Lower leg skin (tissue), 4 donors: ENCODE measurements at regions not wholly inside any gene's neighbourhood (a gene's known extent, or its start where the extent isn't known, plus 50 kb on each side); places are given as distances from the start of the nearest gene placed in this dataset.

Source experiments
- DNase-seq, 2 donors: peaks; one replicate each; pipeline ENCODE4 v3.0.0-alpha.2; 2019; ENCODE audit warnings: low spot score in 2 of 2
- H3K4me3 ChIP-seq: fragments of 200-600 bp; sonication (generic); 2 replicates; pipeline ENCODE4 v1.5.1; 2017; ENCODE audit warnings: mild to moderate bottlenecking, low read depth; ENCODE audit not compliant: poor library complexity, severe bottlenecking
- POLR2A ChIP-seq, 2 donors: fragments of 450-650 bp; IDR thresholded peaks; one replicate each; pipeline ENCODE4 v1.6.1; 2016 to 2017; ENCODE audit warnings: antibody characterized with exemption in 2 of 2, mild to moderate bottlenecking in 1 of 2, moderate library complexity in 1 of 2
- WGBS, 2 donors: methylation state at CpG; one replicate each; pipeline ENCODE4 v1.1.5; 2018; 5-methylcytosine and 5-hydroxymethylcytosine counted together
- intact Hi-C: fragments of 100-400 bp; cut with DNase I; formaldehyde crosslinking; loops from one replicate; pipeline ENCODE4 v1.15.0; 2023; ENCODE audit warnings: low total_unique reads
- TF ChIP-seq, protein P1 (sequence below), 3 donors: fragments of 450-650 bp; IDR thresholded peaks; one replicate each; pipeline ENCODE4 v1.5.1; 2016; ENCODE audit warnings: antibody characterized with exemption in 3 of 3, mild to moderate bottlenecking in 3 of 3, moderate library complexity in 2 of 3

GRCh38 chr6:163883984-163884383 lies 469.5 kb downstream of the QKI start:
- no peak for TF ChIP-seq POLR2A (IDR thresholded peaks at IDR 0.05)
- TF ChIP-seq, protein P1, sequence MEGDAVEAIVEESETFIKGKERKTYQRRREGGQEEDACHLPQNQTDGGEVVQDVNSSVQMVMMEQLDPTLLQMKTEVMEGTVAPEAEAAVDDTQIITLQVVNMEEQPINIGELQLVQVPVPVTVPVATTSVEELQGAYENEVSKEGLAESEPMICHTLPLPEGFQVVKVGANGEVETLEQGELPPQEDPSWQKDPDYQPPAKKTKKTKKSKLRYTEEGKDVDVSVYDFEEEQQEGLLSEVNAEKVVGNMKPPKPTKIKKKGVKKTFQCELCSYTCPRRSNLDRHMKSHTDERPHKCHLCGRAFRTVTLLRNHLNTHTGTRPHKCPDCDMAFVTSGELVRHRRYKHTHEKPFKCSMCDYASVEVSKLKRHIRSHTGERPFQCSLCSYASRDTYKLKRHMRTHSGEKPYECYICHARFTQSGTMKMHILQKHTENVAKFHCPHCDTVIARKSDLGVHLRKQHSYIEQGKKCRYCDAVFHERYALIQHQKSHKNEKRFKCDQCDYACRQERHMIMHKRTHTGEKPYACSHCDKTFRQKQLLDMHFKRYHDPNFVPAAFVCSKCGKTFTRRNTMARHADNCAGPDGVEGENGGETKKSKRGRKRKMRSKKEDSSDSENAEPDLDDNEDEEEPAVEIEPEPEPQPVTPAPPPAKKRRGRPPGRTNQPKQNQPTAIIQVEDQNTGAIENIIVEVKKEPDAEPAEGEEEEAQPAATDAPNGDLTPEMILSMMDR (IDR thresholded peaks at IDR 0.05): no peak
- H3K4me3 ChIP-seq: no peak overlapping the region
- 79 to 94% methylated on average over 3 of the region's 3 CpGs for WGBS, 2 donors
- no peak for DNase-seq
- intact Hi-C loops: no loop called here

DNA sequence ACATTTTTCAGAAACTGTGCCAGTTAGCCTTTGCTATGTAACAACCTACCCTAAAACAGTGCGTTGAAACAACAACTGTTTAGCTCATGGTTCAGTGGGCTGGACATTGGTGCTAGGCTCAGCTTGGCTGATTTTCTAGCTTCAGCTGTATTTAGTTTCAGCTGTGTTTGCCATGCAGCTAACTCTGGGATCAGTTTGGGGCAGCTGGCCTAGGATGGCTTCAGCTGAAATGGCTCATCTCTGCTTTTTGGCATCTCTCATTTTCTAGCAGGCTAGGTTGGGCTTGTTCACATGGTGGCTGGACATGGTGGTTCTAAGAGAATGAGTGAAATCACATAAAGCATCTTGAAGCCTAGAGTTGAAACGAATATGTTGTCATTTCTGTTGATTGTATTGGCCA lies 464.2 kb downstream of the QKI start:
- no peak for TF ChIP-seq POLR2A (IDR thresholded peaks at IDR 0.05)
- TF ChIP-seq, protein P1 (IDR thresholded peaks at IDR 0.05): no peak
- WGBS, 2 donors: 80 to 89% methylated on average over 2 of the region's 2 CpGs
- DNase-seq: no peak
- intact Hi-C loops: no loop called here
- no peak overlapping the region for H3K4me3 ChIP-seq

DNA sequence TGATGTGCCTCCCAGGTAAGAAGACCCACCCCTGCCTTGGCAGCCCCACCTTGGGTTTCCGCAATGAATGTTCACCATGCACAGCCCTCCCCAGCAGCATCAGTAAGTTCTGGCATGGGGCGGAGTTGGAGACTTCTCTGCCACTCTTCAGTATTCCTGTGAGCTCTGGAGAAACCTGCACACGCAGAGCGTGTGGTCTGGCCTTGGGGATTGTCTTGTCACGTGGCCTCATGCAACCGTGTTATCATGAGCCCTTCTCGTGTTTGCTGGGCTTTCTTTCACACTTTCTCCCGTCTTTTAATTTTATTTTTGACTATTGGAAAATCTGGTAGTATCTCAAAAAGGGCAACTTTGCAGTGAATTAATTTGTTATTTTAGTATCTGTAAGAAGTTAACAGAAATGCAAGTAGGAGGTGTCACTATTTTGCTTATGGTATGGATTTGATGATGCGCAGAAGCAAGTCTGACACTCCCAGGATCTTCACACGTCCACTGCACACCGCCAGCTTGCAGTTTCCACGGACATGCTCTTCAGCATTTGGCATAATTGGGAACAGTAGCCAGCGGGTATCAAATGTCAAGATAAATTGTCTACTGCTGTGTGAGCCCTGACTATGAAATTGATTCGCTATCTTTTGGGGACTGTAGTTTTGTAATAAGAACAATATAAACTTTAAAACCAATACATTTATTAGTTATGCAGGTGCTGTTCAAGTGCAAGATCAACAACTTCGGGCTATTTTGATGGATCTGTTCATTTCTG lies 463.5 kb downstream of the QKI start:
- WGBS, 2 donors: 91 to 92% methylated on average over 15 of the region's 15 CpGs
- TF ChIP-seq, protein P1 (IDR thresholded peaks at IDR 0.05): no peak
- TF ChIP-seq POLR2A (IDR thresholded peaks at IDR 0.05): no peak
- no peak overlapping the region for H3K4me3 ChIP-seq
- no peak for DNase-seq
- intact Hi-C loops: no loop called here

GRCh38 chr6:163876391-163876790 lies 461.9 kb downstream of the QKI start:
- TF ChIP-seq, protein P1 (IDR thresholded peaks at IDR 0.05): no peak
- no peak for TF ChIP-seq POLR2A (IDR thresholded peaks at IDR 0.05)
- DNase-seq: no peak
- 78 to 85% methylated on average over 3 of the region's 3 CpGs for WGBS, 2 donors
- intact Hi-C loops: no loop called here
- H3K4me3 ChIP-seq: no peak overlapping the region

DNA sequence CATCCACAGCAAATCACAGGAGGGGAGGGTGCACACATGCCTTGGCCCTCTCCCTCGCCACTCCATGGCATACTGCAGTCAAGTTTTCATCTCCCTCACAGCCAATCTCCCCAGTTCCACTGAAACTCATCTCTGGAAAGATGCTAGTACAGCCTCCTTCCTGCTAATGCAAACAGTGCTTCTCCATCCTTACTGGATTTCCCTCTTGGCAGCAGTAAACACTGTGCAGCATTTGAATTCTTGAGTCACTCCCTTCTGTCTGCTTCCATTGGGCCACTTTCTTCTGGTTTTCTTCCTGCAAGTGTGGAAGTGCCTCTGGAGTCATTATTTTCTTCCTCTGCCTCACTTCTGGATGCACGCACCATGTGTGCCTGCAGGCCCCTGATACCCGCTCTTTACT lies 460.3 kb downstream of the QKI start:
- 93% methylated on average over 3 of the region's 3 CpGs for WGBS, 2 donors
- intact Hi-C loops: no loop called here
- no peak overlapping the region for H3K4me3 ChIP-seq

More for the DNA sequence above, 460.3 kb downstream of the QKI start:
- TF ChIP-seq, protein P1 (IDR thresholded peaks at IDR 0.05): no peak
- no peak for TF ChIP-seq POLR2A (IDR thresholded peaks at IDR 0.05)
- DNase-seq: no peak
